Ishikawa (cell line): ENCODE measurements at regions not wholly inside any gene's neighbourhood (a gene's known extent, or its start where the extent isn't known, plus 50 kb on each side); places are given as distances from the start of the nearest gene placed in this dataset.

ENCODE experiments used
- CREB1 ChIP-seq: IDR thresholded peaks from 2 replicates; pipeline ENCODE4 v1.6.1; 2012; ENCODE audit warnings: low read depth
- EP300 ChIP-seq: IDR thresholded peaks from 2 replicates; pipeline ENCODE4 v1.6.1; 2012; ENCODE audit warnings: borderline replicate concordance
- NFIC ChIP-seq: IDR thresholded peaks from 2 replicates; pipeline ENCODE4 v1.6.1; 2012
- RAD21 ChIP-seq: IDR thresholded peaks from 2 replicates; pipeline ENCODE4 v1.6.1; 2012; ENCODE audit warnings: low read depth
- TAF1 ChIP-seq: IDR thresholded peaks from 2 replicates; pipeline ENCODE4 v1.6.1; 2012; ENCODE audit warnings: low read depth, mild to moderate bottlenecking
- ZBTB7A ChIP-seq: IDR thresholded peaks from 2 replicates; pipeline ENCODE4 v1.6.1; 2012; ENCODE audit warnings: low read depth
- TF ChIP-seq, protein P1 (sequence below): IDR thresholded peaks from 2 replicates; pipeline ENCODE4 v1.6.1; 2012; ENCODE audit warnings: low read depth, mild to moderate bottlenecking

GRCh38 chr21:32956061-32956656 is 69.6 kb upstream of the OLIG2 start:
- no peak for TF ChIP-seq TAF1
- no peak for TF ChIP-seq NFIC
- no peak for TF ChIP-seq EP300
- no peak for TF ChIP-seq CREB1
- no peak for TF ChIP-seq ZBTB7A
- TF ChIP-seq RAD21 = no peak
- TF ChIP-seq, protein P1, sequence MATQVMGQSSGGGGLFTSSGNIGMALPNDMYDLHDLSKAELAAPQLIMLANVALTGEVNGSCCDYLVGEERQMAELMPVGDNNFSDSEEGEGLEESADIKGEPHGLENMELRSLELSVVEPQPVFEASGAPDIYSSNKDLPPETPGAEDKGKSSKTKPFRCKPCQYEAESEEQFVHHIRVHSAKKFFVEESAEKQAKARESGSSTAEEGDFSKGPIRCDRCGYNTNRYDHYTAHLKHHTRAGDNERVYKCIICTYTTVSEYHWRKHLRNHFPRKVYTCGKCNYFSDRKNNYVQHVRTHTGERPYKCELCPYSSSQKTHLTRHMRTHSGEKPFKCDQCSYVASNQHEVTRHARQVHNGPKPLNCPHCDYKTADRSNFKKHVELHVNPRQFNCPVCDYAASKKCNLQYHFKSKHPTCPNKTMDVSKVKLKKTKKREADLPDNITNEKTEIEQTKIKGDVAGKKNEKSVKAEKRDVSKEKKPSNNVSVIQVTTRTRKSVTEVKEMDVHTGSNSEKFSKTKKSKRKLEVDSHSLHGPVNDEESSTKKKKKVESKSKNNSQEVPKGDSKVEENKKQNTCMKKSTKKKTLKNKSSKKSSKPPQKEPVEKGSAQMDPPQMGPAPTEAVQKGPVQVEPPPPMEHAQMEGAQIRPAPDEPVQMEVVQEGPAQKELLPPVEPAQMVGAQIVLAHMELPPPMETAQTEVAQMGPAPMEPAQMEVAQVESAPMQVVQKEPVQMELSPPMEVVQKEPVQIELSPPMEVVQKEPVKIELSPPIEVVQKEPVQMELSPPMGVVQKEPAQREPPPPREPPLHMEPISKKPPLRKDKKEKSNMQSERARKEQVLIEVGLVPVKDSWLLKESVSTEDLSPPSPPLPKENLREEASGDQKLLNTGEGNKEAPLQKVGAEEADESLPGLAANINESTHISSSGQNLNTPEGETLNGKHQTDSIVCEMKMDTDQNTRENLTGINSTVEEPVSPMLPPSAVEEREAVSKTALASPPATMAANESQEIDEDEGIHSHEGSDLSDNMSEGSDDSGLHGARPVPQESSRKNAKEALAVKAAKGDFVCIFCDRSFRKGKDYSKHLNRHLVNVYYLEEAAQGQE = no peak
